ENCODE measurements at regions not wholly inside any gene's neighbourhood (a gene's known extent, or its start where the extent isn't known, plus 50 kb on each side); places are given as distances from the start of the nearest gene placed in this dataset.

- Mint-ChIP-seq H3K27me3 (no peaks in the 10 kb centered on the region), H3K27ac (no peak overlapping the region), H3K36me3 (ENCODE audit: low read depth) (no peaks in the 10 kb centered on the region), H3K9me3 (no peaks in the 10 kb centered on the region), H3K4me1 (ENCODE audit: low read depth) (no peaks in the 10 kb centered on the region), H3K4me3 (no peak overlapping the region)
- Histone ChIP-seq H3K4me1 (ENCODE audit: insufficient read depth, low read length) (no peaks in the 10 kb centered on the region), H3K27ac (ENCODE audit: low read depth in 1 of 2, low read length in 2 of 2) (no peak overlapping the region), H3K9me3 (ENCODE audit: control insufficient read depth in 1 of 2, insufficient read depth in 1 of 2, low read length in 2 of 2) (no peaks in the 10 kb centered on the region), H3K36me3 (ENCODE audit: insufficient read depth, low read length) (no peaks in the 10 kb centered on the region), H3K4me3 (ENCODE audit: low read length) (no peak overlapping the region), H3K27me3 (ENCODE audit: control insufficient read depth in 1 of 2, insufficient read depth in 2 of 2, low read length in 2 of 2) (no peaks in the 10 kb centered on the region)
- no peak for ATAC-seq (ENCODE audit: poor library complexity)
- ChIA-PET CTCF (no interaction called here), POLR2A (no interaction called here)
- DNase-seq = no peak
- no peak for TF ChIP-seq CTCF (IDR thresholded peaks at IDR 0.05)
- intact Hi-C loops (cut with DNase I, micrococcal nuclease) = no loop called here
These were observed 135.6 kb upstream of the SYT6 start for GRCh38 chr1:114289306-114289705.

- H3K27ac ChIP-seq (ENCODE audit: low read depth in 1 of 2, low read length in 2 of 2) = no peak overlapping the region
- intact Hi-C loops (cut with DNase I, micrococcal nuclease) = no loop called here
- no peaks in the 10 kb centered on the region for H3K27me3 Mint-ChIP-seq
These were observed 133.3 kb upstream of the SYT6 start for GRCh38 chr1:114286960-114287359.

GRCh38 chr1:114286179-114286578 lies 132.5 kb upstream of the SYT6 start:
- no peak overlapping the region for H3K27ac ChIP-seq (ENCODE audit: low read depth in 1 of 2, low read length in 2 of 2)
- Mint-ChIP-seq H3K36me3 (ENCODE audit: low read depth) (no peaks in the 10 kb centered on the region), H3K27ac (no peak overlapping the region), H3K4me1 (ENCODE audit: low read depth) (no peaks in the 10 kb centered on the region), H3K4me3 (no peak overlapping the region), H3K9me3 (no peaks in the 10 kb centered on the region), H3K27me3 (no peaks in the 10 kb centered on the region)
- no peak overlapping the region for H3K4me3 ChIP-seq (ENCODE audit: low read length)
- DNase-seq (no peak), ATAC-seq (ENCODE audit: poor library complexity) (no peak)
- H3K36me3 ChIP-seq (ENCODE audit: insufficient read depth, low read length) = no peaks in the 10 kb centered on the region
- no peak for TF ChIP-seq CTCF (IDR thresholded peaks at IDR 0.05)
- ChIA-PET POLR2A (interaction anchor here (0.9 kb wide), 1 partner anchor 61 kb away, joined by 3 read pairs; no protein-coding TSS in a partner anchor), CTCF (interaction anchor here (0.8 kb wide), 1 partner anchor 80 kb away, joined by 3 read pairs; no protein-coding TSS in a partner anchor)
- H3K27me3 ChIP-seq (ENCODE audit: control insufficient read depth in 1 of 2, insufficient read depth in 2 of 2, low read length in 2 of 2) = no peaks in the 10 kb centered on the region
- H3K4me1 ChIP-seq (ENCODE audit: insufficient read depth, low read length) = no peaks in the 10 kb centered on the region
- no peaks in the 10 kb centered on the region for H3K9me3 ChIP-seq (ENCODE audit: control insufficient read depth in 1 of 2, insufficient read depth in 1 of 2, low read length in 2 of 2)
- intact Hi-C loops (cut with DNase I, micrococcal nuclease) = no loop called here

More at GRCh38 chr1:114286960-114287359, 133.3 kb upstream of the SYT6 start:
- POLR2A ChIA-PET = interaction anchor here (0.6 to 0.9 kb wide), 2 partner anchors 60 to 736 kb away, joined by 3 read pairs; no protein-coding TSS in a partner anchor
- no peak overlapping the region for H3K4me3 ChIP-seq (ENCODE audit: low read length)
- no peaks in the 10 kb centered on the region for H3K9me3 Mint-ChIP-seq
- H3K27ac Mint-ChIP-seq = no peak overlapping the region
- H3K4me1 Mint-ChIP-seq (ENCODE audit: low read depth) = no peaks in the 10 kb centered on the region
- no peak for DNase-seq
- no peak overlapping the region for H3K4me3 Mint-ChIP-seq
- no peaks in the 10 kb centered on the region for H3K36me3 Mint-ChIP-seq (ENCODE audit: low read depth)
- H3K4me1 ChIP-seq (ENCODE audit: insufficient read depth, low read length) = no peaks in the 10 kb centered on the region
- no peak for ATAC-seq (ENCODE audit: poor library complexity)
- no peaks in the 10 kb centered on the region for H3K36me3 ChIP-seq (ENCODE audit: insufficient read depth, low read length)
- no peaks in the 10 kb centered on the region for H3K9me3 ChIP-seq (ENCODE audit: control insufficient read depth in 1 of 2, insufficient read depth in 1 of 2, low read length in 2 of 2)
- CTCF ChIA-PET = interaction anchor here (0.8 kb wide), 1 partner anchor 81 kb away, joined by 3 read pairs; no protein-coding TSS in a partner anchor
- H3K27me3 ChIP-seq (ENCODE audit: control insufficient read depth in 1 of 2, insufficient read depth in 2 of 2, low read length in 2 of 2) = no peaks in the 10 kb centered on the region
- no peak for TF ChIP-seq CTCF (IDR thresholded peaks at IDR 0.05)
